SK-N-SH (cell line): ENCODE measurements at regions not wholly inside any gene's neighbourhood (a gene's known extent, or its start where the extent isn't known, plus 50 kb on each side); places are given as distances from the start of the nearest gene placed in this dataset.

Experiments used
- CTCF ChIA-PET: fragments of 300-600, 350-600 bp; formaldehyde crosslinking; extraction: SDS; loops from one replicate; lab custom pipeline; 2021; lab: Yijun Ruan, JAX
- POLR2A ChIA-PET: fragments of 350-600 bp; sonication (Branson Sonifier 250); formaldehyde crosslinking; extraction: SDS; loops from one replicate; lab custom pipeline; 2020; ENCODE audit warnings: antibody characterized with exemption, inconsistent platforms; lab: Yijun Ruan, JAX
- DNase-seq: peaks from one replicate; pipeline ENCODE4 v3.0.0; 2012
- H2AFZ ChIP-seq: fragments of 200-600 bp; sonication (generic); 2 replicates; pipeline ENCODE4 v1.8.1; 2016; ENCODE audit warnings: antibody characterized with exemption, mild to moderate bottlenecking, low read depth
- H3F3A ChIP-seq: fragments of 200-600 bp; sonication (generic); replicated peaks from 2 replicates; pipeline ENCODE3; 2016; ENCODE audit warnings: antibody characterized with exemption, mild to moderate bottlenecking; ENCODE audit not compliant: insufficient read depth
- H3K27ac ChIP-seq, 2 experiments: fragments of 200-500 bp in 1 of 2; fragments of 200-600 bp in 1 of 2; sonication (Bioruptor generic) in 1 of 2; sonication (generic), shearing (Covaris generic) in 1 of 2; 2 replicates each; pipeline versions ENCODE4 v1.5.1 to v1.6.1; 2014 to 2016; ENCODE audit warnings: low read depth in 2 of 2, inconsistent platforms in 1 of 2, low read length in 1 of 2, mild to moderate bottlenecking in 1 of 2, mixed read lengths in 1 of 2
- H3K27me3 ChIP-seq: fragments of 200-600 bp; sonication (generic), shearing (Covaris generic); 2 replicates; pipeline ENCODE4 v1.6.1; 2016; ENCODE audit warnings: mixed run types; ENCODE audit not compliant: insufficient read depth
- H3K36me3 ChIP-seq, 2 experiments: fragments of 200-500 bp in 1 of 2; fragments of 200-600 bp in 1 of 2; sonication (Bioruptor generic) in 1 of 2; sonication (generic) in 1 of 2; replicated peaks in 1 of 2; 2 replicates each; pipeline versions ENCODE3 to v1.5.1; 2014 to 2016; ENCODE audit warnings: low read length in 1 of 2, mild to moderate bottlenecking in 1 of 2; ENCODE audit not compliant: insufficient read depth in 2 of 2, control insufficient read depth in 1 of 2
- H3K4me1 ChIP-seq, 2 experiments: fragments of 200-500 bp in 1 of 2; fragments of 200-600 bp in 1 of 2; sonication (Bioruptor generic) in 1 of 2; sonication (generic), shearing (Covaris generic) in 1 of 2; 2 replicates each; pipeline versions ENCODE4 v1.5.1 to v1.6.1; 2014 to 2016; ENCODE audit warnings: low read depth in 1 of 2, low read length in 1 of 2, mixed run types in 1 of 2; ENCODE audit not compliant: insufficient read depth in 2 of 2, control insufficient read depth in 1 of 2
- H3K4me2 ChIP-seq: fragments of 200-600 bp; sonication (generic), shearing (Covaris generic); 2 replicates; pipeline ENCODE4 v1.6.1; 2017; ENCODE audit warnings: mixed run types
- H3K4me3 ChIP-seq, 2 experiments: fragments of 200-500 bp in 1 of 2; fragments of 200-600 bp in 1 of 2; sonication (Bioruptor generic) in 1 of 2; sonication (generic), shearing (Covaris generic) in 1 of 2; 2 replicates each; pipeline versions ENCODE4 v1.5.1 to v1.8.1; 2014 to 2016; ENCODE audit warnings: low read depth in 2 of 2, inconsistent platforms in 1 of 2, low read length in 1 of 2, mild to moderate bottlenecking in 1 of 2, mixed read lengths in 1 of 2, moderate library complexity in 1 of 2
- H3K79me2 ChIP-seq: fragments of 200-600 bp; sonication (generic); 2 replicates; pipeline ENCODE4 v1.8.1; 2017; ENCODE audit warnings: mild to moderate bottlenecking; ENCODE audit not compliant: insufficient read depth
- H3K9ac ChIP-seq: fragments of 200-600 bp; sonication (generic); 2 replicates; pipeline ENCODE4 v1.6.1; 2017; ENCODE audit warnings: mixed run types
- H3K9me2 ChIP-seq: fragments of 200-600 bp; sonication (generic); 2 replicates; pipeline ENCODE4 v1.6.1; 2017; ENCODE audit warnings: mixed run types
- H3K9me3 ChIP-seq: fragments of 200-600 bp; sonication (generic); 2 replicates; pipeline ENCODE4 v1.6.1; 2017; ENCODE audit warnings: mixed run types, mild to moderate bottlenecking, moderate library complexity
- H4K20me1 ChIP-seq: fragments of 200-600 bp; sonication (generic); 2 replicates; pipeline ENCODE4 v1.6.1; 2017; ENCODE audit warnings: mild to moderate bottlenecking, mixed run types; ENCODE audit not compliant: insufficient read depth
- ELF1 ChIP-seq: IDR thresholded peaks from 2 replicates; pipeline ENCODE4 v1.4.0; 2012
- GABPA ChIP-seq: IDR thresholded peaks from 2 replicates; pipeline ENCODE4 v1.4.0; 2012; ENCODE audit warnings: low read depth, mild to moderate bottlenecking
- GATA2 ChIP-seq: sonication (generic); formaldehyde crosslinking; IDR thresholded peaks from 2 replicates; pipeline ENCODE4 v1.5.0; 2020; ENCODE audit warnings: mild to moderate bottlenecking, missing genetic modification reagents
- JUND ChIP-seq: IDR thresholded peaks from 2 replicates; pipeline ENCODE4 v1.4.0; 2012
- RAD21 ChIP-seq: IDR thresholded peaks from 2 replicates; pipeline ENCODE4 v1.6.1; 2012; ENCODE audit warnings: mild to moderate bottlenecking, low read length
- RXRA ChIP-seq: IDR thresholded peaks from 2 replicates; pipeline ENCODE4 v1.4.0; 2012; ENCODE audit warnings: low read depth, mild to moderate bottlenecking, borderline replicate concordance
- TCF12 ChIP-seq: IDR thresholded peaks from 2 replicates; pipeline ENCODE4 v1.4.0; 2012
- TEAD4 ChIP-seq: IDR thresholded peaks from 2 replicates; pipeline ENCODE4 v1.4.0; 2012; ENCODE audit warnings: mild to moderate bottlenecking, borderline replicate concordance; ENCODE audit not compliant: insufficient read depth
- WGBS: methylation state at CpG from one replicate; pipeline ENCODE4 v1.1.6; 2017; ENCODE audit warnings: low lambda C conversion rate; 5-methylcytosine and 5-hydroxymethylcytosine counted together
- TF ChIP-seq, protein P1 (sequence below): fragments of 200-600 bp; sonication (generic); IDR thresholded peaks from 2 replicates; pipeline ENCODE4 v1.6.1; 2017; ENCODE audit warnings: antibody characterized with exemption, mild to moderate bottlenecking, moderate library complexity
- TF ChIP-seq, protein P2 (sequence below): IDR thresholded peaks from 2 replicates; pipeline ENCODE4 v1.4.0; 2012; ENCODE audit warnings: low read depth, borderline replicate concordance
- TF ChIP-seq, protein P3 (sequence below): IDR thresholded peaks from 2 replicates; pipeline ENCODE4 v1.4.0; 2012; ENCODE audit warnings: low read depth
- TF ChIP-seq, protein P4 (sequence below): IDR thresholded peaks from 2 replicates; pipeline ENCODE4 v1.6.1; 2012; ENCODE audit warnings: mild to moderate bottlenecking, low read depth, low read length, moderate library complexity

DNA sequence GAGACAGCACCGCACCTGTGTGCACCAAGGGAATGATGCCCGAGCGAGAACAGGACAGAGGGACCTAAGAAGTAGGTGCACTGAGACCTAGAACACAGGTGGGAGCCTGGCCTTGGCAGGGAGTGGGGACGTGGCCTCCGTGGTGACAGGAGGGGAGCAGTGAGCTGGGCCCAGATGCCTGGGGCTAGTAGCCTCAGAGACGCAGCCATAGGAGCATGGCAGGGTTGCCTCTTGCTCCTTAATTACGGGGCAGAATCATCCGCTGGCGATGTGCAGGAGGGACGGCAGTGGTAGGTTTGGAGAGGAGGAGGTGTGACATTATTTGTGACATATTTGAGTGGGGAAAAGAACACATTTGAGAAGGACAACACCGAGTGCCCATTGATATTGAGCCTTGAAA, 57.0 kb upstream of the HPCAL1 start:
- Histone ChIP-seq H3K9ac (no peak overlapping the region), H3K27ac (no peak overlapping the region), H3K4me2 (no peak overlapping the region), H4K20me1 (no peaks in the 10 kb centered on the region), H3K79me2 (no peaks in the 10 kb centered on the region), H3K27me3 (no peaks in the 10 kb centered on the region), H3K9me2 (no peaks in the 10 kb centered on the region), H2AFZ (no peak overlapping the region), H3K4me1 (no peaks in the 10 kb centered on the region; a peak in 1 of 4 replicates), H3K9me3 (peaks cover 21% of the 10 kb centered on the region), H3K36me3 (no peaks in the 10 kb centered on the region), H3F3A (no peaks in the 10 kb centered on the region), H3K4me3 (no peak overlapping the region)
- DNase-seq = no peak
- CTCF ChIA-PET = interaction anchor here (1.3 kb wide), 1 partner anchor 14 kb away, joined by 3 read pairs; no protein-coding TSS in a partner anchor
- TF ChIP-seq ELF1 = no peak
- no peak for TF ChIP-seq JUND
- TF ChIP-seq, protein P1, sequence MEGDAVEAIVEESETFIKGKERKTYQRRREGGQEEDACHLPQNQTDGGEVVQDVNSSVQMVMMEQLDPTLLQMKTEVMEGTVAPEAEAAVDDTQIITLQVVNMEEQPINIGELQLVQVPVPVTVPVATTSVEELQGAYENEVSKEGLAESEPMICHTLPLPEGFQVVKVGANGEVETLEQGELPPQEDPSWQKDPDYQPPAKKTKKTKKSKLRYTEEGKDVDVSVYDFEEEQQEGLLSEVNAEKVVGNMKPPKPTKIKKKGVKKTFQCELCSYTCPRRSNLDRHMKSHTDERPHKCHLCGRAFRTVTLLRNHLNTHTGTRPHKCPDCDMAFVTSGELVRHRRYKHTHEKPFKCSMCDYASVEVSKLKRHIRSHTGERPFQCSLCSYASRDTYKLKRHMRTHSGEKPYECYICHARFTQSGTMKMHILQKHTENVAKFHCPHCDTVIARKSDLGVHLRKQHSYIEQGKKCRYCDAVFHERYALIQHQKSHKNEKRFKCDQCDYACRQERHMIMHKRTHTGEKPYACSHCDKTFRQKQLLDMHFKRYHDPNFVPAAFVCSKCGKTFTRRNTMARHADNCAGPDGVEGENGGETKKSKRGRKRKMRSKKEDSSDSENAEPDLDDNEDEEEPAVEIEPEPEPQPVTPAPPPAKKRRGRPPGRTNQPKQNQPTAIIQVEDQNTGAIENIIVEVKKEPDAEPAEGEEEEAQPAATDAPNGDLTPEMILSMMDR = no peak
- TF ChIP-seq GABPA = no peak
- no peak for TF ChIP-seq RAD21
- no peak for TF ChIP-seq TEAD4
- TF ChIP-seq, protein P2, sequence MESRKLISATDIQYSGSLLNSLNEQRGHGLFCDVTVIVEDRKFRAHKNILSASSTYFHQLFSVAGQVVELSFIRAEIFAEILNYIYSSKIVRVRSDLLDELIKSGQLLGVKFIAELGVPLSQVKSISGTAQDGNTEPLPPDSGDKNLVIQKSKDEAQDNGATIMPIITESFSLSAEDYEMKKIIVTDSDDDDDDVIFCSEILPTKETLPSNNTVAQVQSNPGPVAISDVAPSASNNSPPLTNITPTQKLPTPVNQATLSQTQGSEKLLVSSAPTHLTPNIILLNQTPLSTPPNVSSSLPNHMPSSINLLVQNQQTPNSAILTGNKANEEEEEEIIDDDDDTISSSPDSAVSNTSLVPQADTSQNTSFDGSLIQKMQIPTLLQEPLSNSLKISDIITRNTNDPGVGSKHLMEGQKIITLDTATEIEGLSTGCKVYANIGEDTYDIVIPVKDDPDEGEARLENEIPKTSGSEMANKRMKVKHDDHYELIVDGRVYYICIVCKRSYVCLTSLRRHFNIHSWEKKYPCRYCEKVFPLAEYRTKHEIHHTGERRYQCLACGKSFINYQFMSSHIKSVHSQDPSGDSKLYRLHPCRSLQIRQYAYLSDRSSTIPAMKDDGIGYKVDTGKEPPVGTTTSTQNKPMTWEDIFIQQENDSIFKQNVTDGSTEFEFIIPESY = no peak
- no peak for TF ChIP-seq RXRA
- WGBS = 80% methylated on average over 11 of the region's 11 CpGs
- POLR2A ChIA-PET = no interaction called here

DNA sequence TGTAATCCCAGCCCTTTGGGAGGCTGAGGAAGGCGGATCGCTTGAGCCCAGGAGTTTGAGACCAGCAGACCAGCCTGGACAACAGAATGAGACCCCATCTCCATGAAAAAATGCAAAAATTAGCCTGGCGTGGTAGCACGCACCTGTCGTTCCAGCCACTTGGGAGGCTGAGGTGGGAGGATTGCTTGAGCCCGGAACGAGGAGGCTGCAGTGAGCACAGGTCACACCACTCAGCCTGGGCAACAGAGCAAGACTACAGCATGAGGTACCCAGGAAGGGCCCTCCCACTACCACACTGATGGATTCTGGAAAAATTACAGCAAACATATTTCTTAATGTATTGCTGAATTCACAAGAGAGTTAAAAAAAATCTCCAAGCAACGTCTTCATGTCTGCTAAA, 56.3 kb upstream of the HPCAL1 start:
- CTCF ChIA-PET = no interaction called here
- 80% methylated on average over 8 of the region's 8 CpGs for WGBS

More for the DNA sequence above, 56.3 kb upstream of the HPCAL1 start:
- Histone ChIP-seq H3K9ac (no peak overlapping the region), H4K20me1 (no peaks in the 10 kb centered on the region), H3K9me3 (peaks cover 21% of the 10 kb centered on the region), H3K27me3 (no peaks in the 10 kb centered on the region), H3F3A (no peaks in the 10 kb centered on the region), H3K79me2 (no peaks in the 10 kb centered on the region), H3K4me3 (no peak overlapping the region), H3K27ac (no peak overlapping the region), H3K4me2 (no peak overlapping the region), H3K9me2 (no peaks in the 10 kb centered on the region), H2AFZ (no peak overlapping the region), H3K36me3 (no peaks in the 10 kb centered on the region), H3K4me1 (no peaks in the 10 kb centered on the region; a peak in 1 of 4 replicates)
- no peak for DNase-seq
- POLR2A ChIA-PET = no interaction called here
- TF ChIP-seq GATA2 (CRISPR knock-in tag) (no peak), RAD21 (no peak), TCF12 (no peak)
- TF ChIP-seq, protein P3, sequence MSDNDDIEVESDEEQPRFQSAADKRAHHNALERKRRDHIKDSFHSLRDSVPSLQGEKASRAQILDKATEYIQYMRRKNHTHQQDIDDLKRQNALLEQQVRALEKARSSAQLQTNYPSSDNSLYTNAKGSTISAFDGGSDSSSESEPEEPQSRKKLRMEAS = no peak
- TF ChIP-seq, protein P4, sequence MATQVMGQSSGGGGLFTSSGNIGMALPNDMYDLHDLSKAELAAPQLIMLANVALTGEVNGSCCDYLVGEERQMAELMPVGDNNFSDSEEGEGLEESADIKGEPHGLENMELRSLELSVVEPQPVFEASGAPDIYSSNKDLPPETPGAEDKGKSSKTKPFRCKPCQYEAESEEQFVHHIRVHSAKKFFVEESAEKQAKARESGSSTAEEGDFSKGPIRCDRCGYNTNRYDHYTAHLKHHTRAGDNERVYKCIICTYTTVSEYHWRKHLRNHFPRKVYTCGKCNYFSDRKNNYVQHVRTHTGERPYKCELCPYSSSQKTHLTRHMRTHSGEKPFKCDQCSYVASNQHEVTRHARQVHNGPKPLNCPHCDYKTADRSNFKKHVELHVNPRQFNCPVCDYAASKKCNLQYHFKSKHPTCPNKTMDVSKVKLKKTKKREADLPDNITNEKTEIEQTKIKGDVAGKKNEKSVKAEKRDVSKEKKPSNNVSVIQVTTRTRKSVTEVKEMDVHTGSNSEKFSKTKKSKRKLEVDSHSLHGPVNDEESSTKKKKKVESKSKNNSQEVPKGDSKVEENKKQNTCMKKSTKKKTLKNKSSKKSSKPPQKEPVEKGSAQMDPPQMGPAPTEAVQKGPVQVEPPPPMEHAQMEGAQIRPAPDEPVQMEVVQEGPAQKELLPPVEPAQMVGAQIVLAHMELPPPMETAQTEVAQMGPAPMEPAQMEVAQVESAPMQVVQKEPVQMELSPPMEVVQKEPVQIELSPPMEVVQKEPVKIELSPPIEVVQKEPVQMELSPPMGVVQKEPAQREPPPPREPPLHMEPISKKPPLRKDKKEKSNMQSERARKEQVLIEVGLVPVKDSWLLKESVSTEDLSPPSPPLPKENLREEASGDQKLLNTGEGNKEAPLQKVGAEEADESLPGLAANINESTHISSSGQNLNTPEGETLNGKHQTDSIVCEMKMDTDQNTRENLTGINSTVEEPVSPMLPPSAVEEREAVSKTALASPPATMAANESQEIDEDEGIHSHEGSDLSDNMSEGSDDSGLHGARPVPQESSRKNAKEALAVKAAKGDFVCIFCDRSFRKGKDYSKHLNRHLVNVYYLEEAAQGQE = no peak
